GOT3 (cell line): ENCODE measurements at regions not wholly inside any gene's neighbourhood (a gene's known extent, or its start where the extent isn't known, plus 50 kb on each side); places are given as distances from the start of the nearest gene placed in this dataset.
"Not testable (repeated sequence)": the region's sequence is repeated elsewhere in the genome, so short reads cannot be mapped to it uniquely, and the experiment has no call there.

Experiments
- DNase-seq: peaks from one replicate; lab custom pipeline; 2025; ENCODE audit warnings: mixed read lengths; lab: John Stamatoyannopoulos, UW

DNA sequence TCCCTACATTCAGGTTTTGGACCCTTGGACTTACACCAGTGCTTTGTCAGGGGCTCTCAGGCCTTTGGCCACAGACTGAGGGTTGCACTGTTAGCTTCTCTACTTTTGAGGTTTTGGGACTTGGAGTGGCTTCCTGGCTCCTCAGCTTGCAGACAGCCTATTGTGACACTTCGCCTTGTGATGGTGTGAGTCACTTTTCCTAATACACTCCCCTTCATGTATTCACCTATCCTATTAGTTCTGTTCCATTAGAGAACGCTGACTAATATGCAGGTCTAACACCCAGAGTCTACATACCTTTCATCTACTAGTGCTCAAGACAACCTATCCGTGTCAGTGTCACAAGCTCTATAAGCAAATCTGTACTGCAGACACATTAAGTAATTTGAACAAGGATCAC is 605.3 kb downstream of the KCNT2 start:
- no peak for DNase-seq

DNA sequence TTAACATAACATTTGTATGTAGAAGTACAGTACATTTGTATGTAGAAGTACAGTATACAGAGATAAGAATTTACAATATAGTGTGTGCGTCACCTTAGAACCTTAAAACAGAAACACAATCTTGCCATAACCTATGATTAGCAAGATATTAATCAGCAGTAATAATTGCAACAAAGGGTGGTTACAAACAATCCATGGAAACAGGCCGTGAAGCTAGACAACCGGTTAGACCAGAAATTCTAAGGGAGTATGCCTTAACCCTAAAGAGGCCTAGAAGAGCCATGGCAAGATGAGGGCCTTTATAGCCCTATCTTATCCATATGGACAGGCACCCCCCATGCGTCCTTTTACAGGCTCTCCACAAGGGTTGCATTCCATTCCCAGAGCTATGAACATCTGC is 605.9 kb downstream of the KCNT2 start:
- not testable (repeated sequence) for DNase-seq

DNA sequence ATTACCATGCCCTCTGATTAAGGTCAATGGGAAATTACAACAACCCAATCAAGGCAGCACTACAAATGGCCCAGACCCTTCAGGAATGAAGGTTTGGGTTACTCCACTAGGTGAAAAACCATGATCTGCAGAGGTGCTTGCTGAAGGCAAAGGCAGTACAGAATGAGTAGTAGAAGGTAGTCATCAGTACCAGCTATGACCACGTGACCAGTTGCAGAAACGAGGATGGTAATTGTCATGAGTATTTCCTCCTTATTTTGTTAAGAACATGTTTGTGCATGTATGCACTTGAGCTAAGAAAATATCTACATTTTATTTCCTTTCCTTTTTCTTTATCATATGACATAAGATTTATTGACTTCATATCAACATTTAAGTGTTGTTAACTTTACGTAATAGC is 607.1 kb downstream of the KCNT2 start:
- DNase-seq = no peak

DNA sequence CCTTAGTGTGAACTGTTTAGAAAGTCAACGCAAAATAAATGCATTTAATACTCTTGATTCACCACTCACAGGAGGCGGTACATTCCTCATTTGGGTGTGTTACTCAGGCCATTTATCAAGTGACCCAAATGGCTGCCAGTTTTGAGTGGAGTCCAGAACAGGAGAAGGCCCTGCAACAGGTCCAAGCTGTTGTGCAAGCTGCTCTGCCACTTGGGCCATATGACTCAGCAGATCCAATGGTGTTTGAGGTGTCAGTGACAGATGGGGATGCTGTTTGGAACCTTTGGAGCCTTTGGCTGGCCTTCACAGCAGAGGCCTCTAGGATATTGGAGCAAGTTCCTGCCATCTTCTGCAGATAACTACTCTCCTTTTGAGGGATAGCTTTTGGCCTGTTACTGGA is 609.2 kb downstream of the KCNT2 start:
- DNase-seq = no peak

DNA sequence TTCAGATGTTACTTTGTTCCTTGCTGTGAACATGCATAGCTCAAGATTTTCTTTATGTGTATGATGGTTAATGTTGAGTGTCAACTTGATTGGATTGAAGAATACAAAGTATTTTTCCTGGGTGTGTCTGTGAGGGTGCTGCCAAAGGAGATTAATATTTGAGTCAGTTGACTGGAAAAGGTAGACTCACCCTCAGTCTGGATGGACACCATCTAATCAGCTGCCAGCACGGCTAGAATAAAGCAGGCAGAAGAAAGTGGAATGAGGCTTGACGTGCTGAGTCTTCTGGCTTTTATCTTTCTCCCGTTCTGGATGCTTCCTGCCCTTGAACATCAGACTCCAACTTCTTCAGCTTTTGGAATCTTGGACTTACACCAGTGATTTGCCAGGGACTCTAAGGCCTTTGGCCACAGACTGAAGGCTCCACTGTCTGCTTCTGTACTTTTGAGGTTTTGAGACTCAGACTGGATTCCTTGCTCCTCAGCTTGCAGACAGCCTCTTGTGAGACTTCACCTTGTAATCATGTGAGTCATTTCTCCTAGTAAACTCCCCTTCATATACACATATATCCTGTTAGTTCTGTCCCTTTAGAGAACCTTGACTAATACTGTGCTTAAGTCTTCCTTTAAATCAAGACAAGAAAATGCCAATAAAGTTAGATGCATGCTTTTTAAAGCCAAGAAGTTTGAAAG is 626.6 kb downstream of the KCNT2 start:
- DNase-seq = no peak

DNA sequence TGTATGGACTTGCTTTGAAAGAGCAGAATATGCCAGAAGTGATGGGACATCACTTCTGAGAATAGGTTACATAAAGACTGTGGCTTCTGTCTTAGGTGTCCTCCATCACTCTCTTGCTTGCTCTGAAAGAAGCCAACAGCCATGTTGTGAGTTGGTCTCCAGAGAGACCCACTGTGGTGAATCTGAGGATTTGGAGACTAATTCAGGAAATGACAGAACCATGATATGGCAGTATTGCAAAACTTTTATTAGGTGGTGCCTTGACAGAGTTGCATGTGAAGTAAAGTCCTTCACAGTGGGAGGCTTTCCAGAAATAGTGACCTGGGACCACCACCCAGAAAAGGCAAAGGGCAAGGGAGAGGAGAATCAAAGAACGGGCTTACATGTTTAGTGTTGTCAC is 628.6 kb downstream of the KCNT2 start:
- DNase-seq = no peak

DNA sequence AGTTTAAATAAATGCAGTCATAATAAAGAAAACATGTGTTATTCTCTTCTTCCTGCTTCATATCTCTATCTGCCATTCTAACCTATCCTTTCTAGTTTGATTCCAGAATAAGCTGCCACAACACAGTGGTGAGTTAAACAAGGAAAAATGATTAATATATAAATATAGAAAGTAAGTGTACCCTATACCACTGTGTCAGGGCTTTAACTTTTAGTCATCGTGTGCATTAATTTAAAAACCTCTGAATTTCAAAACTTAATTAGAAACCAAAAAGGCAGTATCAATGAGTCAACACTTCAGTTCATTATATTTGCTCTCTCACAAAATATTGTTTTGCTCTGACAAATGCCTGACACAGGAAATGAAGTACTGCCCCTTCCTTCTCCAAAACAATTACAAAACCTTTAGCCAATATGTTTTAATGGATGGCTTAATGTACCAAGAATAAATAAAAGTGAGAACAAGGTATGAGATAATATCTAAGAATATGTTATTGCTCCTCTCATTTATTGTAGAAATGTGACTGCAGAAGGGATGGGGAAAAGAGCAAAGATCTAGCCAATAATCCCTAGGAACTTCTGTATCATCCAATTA is 634.8 kb downstream of the KCNT2 start:
- DNase-seq = no peak

DNA sequence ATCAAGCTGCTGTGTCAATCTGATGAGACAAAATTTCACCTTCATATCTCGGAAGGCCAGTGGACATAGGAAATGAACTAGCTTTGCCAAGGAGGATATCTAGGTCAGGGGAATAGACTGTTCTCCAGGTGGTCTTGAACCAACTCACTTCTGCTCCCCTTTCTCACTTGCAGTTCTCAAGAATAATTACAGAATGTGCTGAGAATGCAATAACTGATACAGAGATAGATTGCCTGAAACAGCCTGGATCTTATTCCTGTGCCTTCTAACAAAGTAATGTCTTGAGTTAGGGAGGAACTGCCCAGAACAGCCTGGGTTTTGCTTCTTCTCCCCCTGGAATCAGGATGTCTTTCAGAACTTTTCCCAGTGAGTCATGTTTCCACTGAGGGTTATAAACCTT is 636.7 kb downstream of the KCNT2 start:
- DNase-seq = no peak

DNA sequence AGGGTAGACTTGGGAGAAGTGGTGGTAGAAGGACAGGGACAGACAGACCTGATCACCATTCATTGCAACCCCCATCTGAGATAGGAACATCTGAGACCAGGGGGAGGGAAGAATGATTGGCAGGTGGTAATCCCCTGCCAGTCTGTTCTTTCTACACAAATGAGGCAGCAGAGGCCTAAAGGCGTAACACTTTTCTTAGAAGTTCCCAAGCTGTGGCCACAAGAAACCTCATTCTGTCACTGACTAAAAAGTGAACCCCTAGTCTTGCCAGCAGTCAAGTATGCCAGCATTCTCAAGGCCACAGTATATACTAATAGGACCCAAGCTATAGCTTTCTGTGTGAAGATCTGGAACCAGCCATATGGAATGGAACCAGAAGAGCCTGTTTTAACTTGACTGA is 638.0 kb downstream of the KCNT2 start:
- DNase-seq = no peak

DNA sequence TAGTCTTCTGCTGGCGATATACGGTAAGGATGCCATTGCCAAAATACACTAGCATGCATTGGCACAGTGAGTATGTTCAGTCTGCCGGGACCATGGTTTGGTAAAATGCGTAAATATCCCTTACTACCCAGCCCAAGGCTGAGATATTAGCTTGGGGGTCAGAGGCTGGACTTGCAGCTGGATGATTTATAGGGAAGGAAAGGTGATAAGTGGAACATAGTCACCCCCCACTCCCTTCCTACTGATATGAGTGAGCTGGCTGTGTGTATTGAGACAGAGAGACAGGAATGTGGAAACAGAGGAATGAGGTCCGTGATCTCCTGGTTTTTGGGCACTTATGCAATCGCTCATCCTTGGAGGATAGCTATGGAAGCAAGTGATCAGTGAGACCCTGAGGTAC is 642.8 kb downstream of the KCNT2 start:
- DNase-seq = no peak

DNA sequence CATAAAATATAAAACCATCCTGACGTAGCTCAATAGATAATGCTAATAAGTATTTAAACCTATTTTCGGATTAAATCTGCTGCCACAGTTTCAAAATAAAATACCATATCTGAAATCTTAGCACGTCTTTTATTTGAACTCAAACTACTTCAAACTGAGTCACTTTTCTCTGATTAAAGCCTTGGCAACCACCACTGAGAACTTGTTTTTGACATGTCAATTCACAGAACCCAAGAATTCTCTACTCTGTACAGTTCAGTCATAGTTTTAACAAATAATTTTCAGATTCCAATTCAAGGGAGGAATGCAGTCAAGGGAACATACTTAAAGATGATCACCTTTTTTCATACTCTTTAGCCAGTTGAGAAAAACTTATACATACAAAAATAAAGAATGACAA is 643.2 kb downstream of the KCNT2 start:
- no peak for DNase-seq

DNA sequence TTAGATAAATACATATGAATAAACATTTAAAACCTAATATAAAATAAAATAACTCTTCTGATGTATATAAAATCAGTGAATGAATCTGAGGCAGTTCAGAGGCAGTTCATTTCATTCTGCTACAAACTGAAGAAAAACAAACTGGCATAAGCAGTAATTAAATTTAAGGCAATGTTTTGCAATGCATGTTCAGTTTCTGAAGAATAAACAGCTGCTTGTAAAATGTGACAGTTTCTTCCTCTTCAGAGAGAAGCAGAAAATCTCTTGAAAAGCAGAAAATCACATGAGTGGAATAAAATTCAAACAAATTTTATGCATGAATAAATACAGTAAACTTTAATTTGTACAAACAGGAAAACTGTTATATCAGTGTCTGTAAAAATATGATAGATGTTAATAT is 643.7 kb downstream of the KCNT2 start:
- DNase-seq = no peak

DNA sequence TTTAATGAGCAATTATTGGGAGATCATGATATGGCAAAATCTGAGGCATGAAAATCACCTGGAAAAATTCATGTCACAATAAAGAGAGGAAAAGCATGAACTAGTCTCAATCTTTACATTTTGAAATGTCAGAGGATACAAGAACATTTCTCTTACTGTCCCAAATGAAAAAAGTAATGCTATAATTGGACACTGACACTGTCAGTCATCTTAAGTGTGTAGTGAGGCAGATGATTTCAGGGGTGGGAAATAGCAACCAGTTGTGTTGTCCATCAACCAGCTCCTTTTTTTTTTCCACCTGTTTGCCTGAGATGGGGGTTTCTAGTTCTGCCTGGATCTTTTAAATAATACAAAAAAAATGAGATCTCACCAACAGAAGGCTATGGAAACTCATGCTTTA is 646.2 kb downstream of the KCNT2 start:
- DNase-seq = no peak

DNA sequence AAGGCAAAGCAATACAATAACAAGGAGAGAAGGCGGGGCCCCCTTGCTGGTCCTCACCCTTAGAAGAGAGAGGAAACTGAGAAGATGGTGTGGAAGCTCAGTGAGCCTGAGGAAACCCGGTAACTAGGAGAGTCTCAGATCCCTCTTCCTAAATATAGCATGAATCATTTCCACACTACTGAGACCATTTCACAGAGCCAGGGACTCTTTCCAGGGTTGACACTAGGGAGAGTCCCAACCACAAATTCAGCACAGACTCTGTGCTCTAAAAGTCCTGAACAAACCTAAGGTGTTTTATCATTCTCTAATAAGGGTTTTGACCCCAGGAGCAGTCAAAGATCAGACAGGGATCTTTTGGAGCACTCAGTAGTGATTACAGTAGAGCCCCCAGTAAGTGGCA is 647.7 kb downstream of the KCNT2 start:
- no peak for DNase-seq

DNA sequence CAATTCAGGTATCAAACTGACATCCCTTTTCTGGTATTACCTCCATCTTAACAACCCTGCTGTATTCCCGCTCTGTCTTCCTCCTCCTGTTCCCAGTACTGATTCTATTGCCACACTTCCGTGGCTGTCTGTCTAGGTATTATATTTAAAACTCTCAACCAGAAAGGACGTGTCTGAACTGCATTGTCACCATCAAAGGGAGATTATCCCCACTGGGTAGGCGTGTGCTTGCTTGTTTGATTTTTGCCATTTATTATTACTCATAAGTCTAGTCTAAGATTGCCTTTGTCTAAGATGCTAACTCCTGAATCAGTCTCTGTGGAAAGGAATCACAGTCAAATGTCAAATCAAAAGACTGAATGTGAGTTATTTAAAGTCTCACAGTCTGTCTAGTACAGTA is 650.1 kb downstream of the KCNT2 start:
- no peak for DNase-seq

DNA sequence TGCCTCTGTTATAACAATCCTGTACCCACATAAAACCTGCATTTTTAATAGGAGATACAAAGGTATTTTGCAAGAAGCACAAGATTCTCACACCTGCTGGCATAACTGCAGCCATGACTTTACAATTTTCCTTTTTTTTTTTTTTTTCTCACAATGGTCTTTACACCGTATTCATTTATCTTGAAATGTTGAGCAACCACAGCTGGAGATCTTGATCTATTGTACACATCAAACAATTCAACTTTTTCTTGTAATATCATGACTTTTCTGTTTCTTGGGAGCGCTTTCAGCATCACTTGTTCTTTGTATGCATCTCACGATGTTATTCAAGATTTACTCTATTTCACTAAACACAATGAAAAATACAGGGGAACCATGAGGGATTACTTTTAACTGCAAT is 651.4 kb downstream of the KCNT2 start:
- DNase-seq = no peak

DNA sequence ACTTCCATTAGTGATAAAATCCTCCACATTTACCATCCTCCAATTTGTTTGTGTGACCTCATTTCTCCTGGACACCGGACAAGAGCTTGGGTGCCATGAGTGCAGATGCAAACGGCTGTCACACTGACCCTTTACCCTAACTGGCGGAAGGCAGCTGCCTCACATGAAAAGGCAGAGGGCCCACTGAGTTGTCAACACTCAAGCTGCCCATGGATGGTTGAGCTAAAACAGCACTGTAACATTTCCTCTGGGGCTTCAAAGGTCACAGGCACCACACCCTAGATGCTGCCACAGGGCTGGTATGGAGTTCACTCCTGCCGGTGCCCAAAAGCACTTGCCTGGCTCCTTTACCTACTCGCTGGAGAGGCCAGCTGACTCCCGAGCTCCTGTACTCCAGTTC is 653.4 kb downstream of the KCNT2 start:
- DNase-seq = no peak

DNA sequence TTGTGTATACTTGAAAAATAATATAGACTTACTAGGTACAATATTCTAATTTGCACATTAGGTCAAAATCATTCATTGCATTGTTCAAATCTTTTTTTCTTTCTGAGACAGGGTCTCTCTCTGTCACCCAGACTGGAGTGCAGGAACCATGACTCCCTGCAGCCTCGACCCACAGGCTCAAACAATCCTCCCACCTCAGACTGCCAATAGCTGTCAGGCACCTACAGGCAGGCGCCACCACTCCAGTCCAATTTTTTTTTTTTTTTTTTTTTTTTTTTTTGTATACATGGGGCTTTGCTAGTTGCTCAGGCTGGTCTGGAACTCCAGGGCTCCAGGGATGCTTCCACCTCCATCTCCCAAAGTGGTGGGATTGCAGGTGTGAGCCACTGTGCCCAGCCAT is 656.9 kb downstream of the KCNT2 start:
- DNase-seq = no peak

DNA sequence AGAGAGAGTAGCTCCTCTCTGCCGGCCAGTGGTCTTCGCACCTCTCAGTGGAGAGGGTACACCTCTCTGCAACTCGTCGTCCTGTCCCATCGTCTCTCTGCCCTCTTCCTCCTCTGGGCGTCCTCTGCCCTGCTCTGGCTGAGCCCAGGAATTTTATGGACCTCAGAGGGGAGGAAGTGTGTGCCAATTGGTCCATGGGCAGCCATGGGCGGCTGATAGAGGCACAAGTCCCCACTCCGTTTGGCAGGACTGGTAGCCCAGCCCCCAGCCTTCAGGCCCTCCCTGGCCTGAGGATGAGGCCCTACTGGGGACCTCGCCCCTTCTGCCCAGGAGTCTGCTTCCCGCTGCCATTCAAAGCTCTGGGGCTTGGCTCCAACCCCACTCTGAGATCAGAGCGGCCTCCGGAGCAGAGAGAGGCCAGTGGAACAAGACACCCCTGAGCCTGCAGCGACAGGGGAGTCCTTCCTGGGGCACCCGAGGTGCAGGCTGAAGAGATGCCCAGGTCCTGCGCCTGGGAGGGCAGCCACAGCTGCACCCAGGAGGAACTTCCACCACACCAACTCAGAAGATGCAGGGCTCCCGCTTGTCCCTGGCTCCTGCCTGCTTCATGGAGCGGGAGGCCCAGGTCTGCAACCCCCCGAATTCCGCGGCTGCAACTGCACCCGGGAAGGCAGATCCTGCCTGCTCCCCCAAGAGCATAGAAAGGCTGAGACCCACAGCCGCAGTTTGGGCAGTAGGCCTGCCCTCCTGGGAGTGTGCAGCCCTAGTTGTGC is 659.9 kb downstream of the KCNT2 start:
- no peak for DNase-seq

DNA sequence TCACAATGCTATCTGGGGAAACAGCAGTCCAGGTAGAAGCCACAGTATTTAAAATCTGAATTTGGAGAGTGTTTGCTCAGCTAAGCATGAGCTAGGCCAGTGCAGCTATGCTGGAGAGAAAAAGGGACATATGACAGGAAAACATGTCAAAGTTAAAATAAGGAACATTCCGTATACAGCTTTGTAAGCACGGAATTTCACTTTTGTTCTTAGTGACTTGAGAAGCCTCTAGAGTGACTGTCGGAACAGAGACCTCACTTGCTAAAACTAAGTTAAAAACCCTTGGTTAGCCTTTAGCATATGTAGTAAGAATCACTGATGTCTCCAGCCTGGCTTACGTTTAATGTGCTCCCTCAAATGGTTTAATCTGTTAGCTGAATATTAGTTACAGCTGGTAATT is 661.7 kb downstream of the KCNT2 start:
- no peak for DNase-seq

DNA sequence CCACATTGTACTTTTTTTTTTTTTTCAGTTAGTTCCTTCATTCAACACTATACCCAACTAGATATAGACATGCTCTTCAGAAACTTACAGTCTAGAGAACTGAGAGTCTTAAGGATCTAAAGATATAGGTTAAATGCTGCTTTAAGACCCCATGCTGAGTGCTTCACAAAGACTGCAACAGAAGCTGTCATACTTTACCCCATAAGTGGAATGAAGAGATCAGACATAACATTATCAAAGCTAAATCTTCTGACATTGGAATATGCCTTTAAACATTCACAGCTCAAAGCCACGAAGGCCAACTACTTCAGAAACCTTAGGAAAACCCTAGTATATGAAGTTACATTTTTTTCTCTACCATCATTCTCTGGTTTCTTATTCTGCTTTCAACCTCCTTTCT is 666.4 kb downstream of the KCNT2 start:
- DNase-seq = no peak

DNA sequence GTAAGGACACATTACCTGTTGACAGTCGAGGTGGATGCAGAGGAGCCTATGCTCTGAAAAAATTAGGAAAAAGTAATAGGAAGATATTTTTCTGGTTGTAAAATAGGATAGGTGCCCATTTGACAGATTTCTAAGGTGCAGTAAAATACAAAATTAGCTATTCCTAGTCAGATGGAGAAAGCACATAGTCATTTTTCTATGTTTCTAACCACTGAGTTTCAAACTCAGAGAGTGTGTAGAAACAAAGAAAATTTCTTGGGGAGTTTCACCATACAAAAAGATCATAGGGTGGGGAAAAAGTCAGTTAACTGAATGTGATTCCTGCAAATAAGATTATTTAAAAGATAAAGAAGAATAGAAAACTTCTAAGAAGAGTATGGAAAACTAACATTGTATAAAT is 666.9 kb downstream of the KCNT2 start:
- no peak for DNase-seq

DNA sequence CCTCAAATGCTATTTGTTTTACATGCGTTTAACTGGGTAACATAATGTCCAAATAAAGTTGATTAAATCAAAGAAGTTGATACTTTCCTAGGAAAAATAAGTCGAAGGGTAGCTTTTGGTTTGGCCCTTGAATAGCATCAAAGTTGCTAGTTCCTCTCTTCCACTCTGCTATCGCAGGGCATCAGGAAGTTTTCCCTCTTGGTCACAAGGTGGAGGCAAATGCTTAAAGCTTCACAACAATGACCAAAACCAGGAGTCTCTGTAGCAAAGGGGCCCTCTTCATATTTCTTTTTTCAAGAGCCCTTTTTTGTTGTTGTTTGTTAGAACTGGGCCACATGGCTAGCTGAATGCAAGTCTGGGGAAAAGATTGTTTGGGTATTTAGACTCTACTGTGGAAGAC is 668.4 kb downstream of the KCNT2 start:
- DNase-seq = no peak
